GM12874 (cell line): ENCODE measurements at regions not wholly inside any gene's neighbourhood (a gene's known extent, or its start where the extent isn't known, plus 50 kb on each side); places are given as distances from the start of the nearest gene placed in this dataset.

ENCODE experiments used
- TF ChIP-seq, protein P1 (sequence below): IDR thresholded peaks from 2 replicates; pipeline ENCODE4 v1.5.1; 2011; ENCODE audit warnings: low read depth, mild to moderate bottlenecking, control low read depth, low read length, moderate library complexity; ENCODE audit not compliant: insufficient read depth

GRCh38 chr10:78366663-78367411, 333.2 kb downstream of the RPS24 start:
- TF ChIP-seq, protein P1, sequence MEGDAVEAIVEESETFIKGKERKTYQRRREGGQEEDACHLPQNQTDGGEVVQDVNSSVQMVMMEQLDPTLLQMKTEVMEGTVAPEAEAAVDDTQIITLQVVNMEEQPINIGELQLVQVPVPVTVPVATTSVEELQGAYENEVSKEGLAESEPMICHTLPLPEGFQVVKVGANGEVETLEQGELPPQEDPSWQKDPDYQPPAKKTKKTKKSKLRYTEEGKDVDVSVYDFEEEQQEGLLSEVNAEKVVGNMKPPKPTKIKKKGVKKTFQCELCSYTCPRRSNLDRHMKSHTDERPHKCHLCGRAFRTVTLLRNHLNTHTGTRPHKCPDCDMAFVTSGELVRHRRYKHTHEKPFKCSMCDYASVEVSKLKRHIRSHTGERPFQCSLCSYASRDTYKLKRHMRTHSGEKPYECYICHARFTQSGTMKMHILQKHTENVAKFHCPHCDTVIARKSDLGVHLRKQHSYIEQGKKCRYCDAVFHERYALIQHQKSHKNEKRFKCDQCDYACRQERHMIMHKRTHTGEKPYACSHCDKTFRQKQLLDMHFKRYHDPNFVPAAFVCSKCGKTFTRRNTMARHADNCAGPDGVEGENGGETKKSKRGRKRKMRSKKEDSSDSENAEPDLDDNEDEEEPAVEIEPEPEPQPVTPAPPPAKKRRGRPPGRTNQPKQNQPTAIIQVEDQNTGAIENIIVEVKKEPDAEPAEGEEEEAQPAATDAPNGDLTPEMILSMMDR, result no peak

GRCh38 chr10:78367751-78368150, 334.1 kb downstream of the RPS24 start:
- TF ChIP-seq, protein P1, result no peak

DNA sequence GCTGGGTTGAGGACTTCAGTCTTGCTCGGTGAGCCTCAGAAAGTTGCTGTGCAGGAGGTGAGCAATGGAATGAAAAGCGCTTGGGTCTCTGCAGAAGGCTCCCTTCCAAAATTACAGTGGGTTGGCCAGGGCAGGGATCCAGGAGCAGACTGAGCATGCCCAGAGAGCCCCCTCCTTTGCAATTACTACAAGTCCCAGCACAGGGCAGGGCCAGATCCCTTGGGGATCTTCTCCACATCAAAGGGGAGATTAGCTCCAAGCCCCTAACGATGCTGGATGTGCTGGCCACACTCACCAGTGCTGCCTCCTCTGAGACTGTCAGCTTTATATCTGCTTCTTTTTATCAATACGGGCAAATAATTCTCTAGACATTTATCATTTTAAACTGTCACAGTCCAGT, 337.5 kb downstream of the RPS24 start:
- TF ChIP-seq, protein P1, result no peak

- TF ChIP-seq, protein P1, result no peak
These were observed 339.1 kb downstream of the RPS24 start for GRCh38 chr10:78372806-78373205.

GRCh38 chr10:78374331-78375028, 340.8 kb downstream of the RPS24 start:
- TF ChIP-seq, protein P1, result no peak

DNA sequence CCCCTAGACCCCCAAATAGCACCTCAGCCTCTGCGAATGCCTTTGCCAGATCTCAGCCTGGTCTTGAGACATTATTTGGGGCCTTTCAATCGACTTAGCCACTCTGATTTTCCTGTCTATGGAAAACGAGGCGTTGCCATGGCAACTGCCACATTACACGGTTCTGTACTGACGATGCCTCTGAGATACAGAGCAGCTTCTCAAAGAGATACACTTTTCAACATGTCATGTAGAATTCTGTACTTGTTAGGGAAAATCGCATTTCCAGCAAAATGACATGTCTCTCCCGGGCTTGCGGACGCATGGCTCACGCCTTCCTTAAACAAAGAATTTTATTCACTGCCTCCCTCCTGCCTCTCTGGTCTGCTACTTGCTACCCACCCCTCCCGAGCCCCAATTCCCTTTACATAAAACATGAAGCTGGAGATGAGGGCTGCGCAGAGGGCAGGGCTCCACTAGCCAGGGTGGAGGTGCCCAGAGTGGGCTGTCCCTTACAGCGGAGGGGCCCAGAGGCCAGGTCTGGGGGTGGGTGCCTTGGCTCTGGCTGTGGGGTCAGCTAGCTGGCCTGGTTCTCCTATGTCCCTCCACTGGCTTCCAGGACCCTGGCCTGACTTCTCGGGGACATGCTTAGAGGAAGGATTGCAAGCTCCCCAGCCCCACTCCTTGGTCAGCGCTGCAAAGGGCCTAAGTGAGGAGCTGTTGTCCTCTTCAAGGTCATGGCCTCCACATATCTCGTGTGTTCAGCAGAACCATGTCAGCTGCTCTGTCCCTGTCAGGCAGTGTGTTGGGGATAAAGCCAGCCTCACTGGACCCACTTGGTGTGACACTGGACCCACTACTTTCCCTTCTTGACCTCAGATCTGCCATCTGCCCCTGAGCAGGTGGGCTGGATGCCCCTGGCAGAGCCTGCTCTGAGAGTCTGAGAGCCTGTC, 342.5 kb downstream of the RPS24 start:
- TF ChIP-seq, protein P1, result no peak

GRCh38 chr10:78377356-78377755, 343.7 kb downstream of the RPS24 start:
- TF ChIP-seq, protein P1, result no peak
